GM18519 (cell line): ENCODE measurements at regions not wholly inside any gene's neighbourhood (a gene's known extent, or its start where the extent isn't known, plus 50 kb on each side); places are given as distances from the start of the nearest gene placed in this dataset.
"Not testable (repeated sequence)": the region's sequence is repeated elsewhere in the genome, so short reads cannot be mapped to it uniquely, and the experiment has no call there.

ENCODE experiments used
- ATAC-seq: cut with Tn5 transposase; IDR thresholded peaks from one replicate; pipeline ENCODE4 v1.9.1; 2021; ENCODE audit warnings: mild to moderate bottlenecking, moderate library complexity; ENCODE audit not compliant: unreplicated experiment, low FRiP score

DNA sequence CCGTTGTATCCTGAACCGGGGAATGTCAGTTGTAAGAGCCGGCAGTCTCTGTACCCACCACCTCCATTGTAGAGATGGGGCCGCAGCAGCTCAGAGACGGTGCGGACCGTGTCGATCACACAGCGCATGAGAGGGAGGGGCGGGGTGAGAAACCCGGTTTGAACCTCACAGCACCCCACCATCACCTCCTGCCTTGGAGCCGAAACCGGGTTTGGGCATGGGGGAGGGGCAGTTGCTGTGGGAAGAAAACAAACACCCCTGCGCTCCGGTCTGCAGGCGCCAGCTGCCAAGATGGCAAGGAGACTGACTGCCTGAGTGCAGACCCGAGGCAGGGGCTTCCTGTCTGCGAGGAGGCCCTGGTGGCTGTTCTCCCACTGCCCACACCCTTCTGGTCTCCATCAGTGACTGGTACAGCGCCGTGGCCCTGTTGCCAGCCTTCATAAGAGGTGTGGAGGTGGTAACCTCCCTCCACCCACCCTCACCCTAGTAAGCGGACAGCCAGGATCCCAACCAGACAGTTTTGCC, 69.2 kb upstream of the SSBP3 start:
- ATAC-seq = no peak

DNA sequence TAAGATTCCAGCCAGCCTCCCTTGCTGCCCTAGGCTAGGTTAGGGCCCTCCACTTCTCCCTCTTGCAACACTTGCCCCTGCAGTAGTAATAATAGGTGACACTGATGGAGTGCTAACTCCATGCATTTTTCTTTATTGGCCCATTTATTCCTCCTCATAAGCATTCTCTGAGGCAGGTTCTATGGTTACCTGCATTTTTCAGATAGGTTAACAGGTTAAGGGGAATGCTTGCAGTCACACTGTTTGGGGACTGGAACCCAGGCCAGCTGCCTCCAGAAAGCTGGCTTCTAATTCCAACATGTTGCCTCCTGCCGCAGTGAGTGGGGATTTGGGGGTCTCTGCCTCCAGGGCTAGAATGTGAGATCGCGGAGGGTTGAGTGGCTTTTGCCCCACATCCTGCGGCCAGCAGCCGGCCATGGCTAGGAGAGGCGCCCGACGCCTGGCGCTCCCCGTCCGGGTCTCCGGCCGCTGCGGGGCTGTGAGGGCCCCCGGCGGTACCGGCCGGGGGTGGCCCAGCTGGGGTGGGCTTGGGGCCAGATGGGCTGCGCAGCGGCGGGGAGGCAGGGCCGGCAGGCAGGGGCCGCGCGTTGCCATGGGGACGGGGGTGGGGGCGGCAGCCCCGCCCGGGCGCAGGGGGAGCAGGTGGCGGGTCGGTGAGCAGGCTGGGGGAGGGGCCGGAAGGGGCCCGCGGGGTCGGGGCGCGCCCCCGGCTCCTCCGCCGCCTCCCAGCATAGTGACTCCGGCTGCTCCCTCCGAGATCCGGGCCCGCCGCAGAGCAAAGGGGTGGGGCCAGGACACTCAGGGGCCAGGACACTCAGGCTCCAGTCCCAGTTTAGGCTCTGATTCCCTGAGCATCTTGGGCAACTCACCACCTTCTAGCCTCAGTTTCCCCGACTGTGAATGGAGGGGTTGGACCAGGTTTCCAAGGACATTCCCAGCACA, 68.4 kb upstream of the SSBP3 start:
- no peak for ATAC-seq

DNA sequence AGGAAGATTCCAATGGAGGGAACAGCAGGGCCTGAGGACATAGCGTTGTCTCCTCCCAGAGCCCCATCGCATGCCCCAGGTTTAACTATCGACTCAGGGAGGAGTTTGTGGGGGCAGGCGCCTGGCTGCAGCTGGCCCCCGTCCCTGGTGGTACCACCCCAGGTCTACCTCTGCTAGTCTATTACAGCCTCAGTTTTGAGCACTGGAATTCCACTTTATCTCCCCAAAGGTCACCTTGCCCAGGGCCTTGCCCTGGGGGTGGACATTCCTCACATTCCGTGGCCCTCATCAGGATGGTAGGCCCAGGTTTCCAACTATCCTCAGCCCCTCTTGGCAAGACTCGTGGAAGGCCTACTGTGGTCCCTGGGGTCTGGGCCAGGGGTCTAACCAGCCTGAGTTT, 65.4 kb upstream of the SSBP3 start:
- no peak for ATAC-seq

DNA sequence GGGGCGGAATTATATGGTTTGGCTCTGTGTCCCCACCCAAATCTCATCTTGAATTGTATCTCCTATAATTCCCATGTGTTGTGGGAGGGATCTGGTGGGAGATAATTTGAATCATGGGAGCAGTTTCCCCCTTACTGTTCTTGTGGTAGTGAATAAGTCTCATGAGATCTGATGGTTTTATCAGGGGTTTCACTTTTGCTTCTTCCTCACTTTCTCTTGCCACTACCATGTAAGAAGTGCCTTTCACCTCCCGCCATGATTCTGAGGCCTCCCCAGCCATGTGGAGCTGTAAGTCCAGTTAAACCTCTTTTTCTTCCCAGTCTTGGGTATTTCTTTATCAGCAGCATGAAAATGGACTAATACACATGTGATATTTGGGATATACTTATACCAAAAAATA, 63.2 kb upstream of the SSBP3 start:
- ATAC-seq = not testable (repeated sequence)

DNA sequence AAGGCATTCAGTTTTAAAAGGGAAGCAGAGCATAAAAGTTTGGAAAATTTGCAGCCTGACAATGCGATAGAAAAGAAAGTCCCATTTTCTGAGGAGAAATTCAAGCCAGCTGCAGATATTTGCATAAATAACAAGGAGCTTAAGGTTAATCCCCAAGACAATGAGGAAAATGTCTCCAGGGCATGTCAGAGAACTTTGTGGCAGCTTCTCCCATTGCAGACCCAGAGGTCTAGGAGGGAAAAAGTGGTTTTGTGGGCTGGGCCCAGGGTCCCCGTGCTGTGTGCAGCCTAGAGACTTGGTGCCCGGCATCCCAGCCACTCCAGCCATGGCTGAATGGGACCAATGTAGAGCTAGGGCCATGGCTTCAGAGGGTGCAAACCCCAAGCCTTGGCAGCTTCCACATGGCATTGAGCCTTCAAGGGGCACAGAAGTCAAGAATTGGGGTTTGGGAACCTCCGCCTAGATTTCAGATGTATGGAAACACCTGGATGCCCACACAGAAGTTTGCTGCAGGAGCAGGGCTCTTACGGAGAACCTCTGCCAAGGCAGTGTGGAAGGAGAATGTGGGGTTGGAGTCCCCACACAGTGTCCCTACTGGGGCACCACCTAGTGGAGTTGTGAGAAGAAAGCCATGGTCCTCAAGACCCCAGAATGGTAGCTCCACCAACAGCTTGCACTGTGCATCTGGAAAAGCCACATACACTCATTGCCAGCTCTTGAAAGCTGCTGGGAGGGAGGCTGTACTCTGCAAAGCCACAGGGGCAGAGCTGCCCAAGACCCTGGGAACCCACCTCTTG, 62.3 kb upstream of the SSBP3 start:
- not testable (repeated sequence) for ATAC-seq

DNA sequence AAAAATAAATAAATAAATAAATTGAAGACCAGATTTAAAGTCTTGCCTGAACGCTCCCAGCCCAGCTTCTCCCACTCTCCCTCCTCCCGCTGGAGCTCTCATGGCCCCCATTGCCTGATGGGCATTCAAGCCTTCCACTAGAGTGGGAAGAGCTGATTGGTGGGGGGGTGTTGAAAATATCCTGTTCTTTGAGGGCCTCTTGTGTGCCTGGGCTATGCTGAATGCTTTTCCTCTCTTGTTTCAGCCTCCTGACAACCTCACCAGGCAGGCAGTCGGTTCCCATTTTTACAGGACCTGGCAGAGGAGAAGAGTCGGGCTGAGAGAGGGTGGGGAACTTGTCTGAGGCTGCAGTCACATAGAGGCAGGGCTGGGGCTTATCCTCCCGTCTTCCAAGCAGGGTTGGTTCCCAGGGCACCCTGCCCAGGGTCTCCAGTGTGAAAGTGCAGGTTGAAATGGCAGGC, 59.2 kb upstream of the SSBP3 start:
- no peak for ATAC-seq

DNA sequence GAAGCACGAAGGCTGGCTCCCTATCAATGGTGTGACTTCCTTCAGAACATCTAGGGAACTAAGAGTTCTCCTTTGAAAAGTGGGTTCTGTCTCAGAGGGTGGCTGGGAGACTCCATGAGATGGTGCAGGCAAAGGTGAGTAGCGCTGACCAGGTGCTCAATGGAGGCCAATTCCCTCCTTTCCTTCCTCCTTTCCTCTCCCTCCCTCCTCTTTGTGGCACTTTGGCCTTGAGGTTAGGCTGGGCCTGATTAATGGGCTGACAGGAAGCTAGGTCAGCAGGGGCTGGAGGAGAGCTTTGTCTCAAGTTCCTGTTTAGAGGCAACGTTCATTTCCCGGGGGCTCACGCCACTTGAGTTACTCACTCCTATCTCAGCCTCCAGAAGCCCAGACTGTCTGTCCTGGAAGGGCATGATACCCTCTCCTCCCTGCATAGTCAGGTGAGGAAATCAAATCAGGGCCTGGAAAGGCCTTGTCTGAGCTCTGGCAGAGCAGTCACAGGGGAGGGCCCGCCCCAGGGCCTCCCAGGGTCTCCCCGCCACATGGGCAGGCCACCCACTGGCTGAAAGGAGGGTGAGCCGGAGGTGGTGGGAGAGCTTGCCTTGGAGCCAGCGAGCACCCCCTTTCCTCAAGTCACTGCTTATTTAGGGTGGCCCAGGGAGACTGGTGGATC, 58.4 kb upstream of the SSBP3 start:
- ATAC-seq = no peak

DNA sequence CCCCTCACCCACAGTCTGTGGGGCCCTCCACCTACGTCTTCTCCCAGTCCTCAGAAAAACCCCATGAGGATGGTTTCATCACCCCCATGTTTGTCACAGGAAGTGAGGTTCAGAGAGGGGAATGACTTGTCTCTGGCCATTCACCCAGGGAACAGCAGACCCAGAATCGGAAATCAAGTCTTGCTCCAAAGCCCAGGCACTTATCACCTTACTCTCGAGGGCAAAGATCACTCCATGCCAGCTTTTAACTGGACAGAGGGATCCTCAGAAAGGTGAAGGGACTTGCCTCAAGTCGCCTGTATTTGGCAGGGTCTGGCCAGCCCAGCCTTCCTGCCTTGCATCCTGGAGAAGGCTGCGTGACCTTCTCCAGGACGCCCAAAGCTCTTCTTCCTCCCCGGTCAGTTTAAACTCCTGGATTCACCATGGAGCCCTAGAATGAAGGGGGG, 57.9 kb upstream of the SSBP3 start:
- ATAC-seq = no peak

DNA sequence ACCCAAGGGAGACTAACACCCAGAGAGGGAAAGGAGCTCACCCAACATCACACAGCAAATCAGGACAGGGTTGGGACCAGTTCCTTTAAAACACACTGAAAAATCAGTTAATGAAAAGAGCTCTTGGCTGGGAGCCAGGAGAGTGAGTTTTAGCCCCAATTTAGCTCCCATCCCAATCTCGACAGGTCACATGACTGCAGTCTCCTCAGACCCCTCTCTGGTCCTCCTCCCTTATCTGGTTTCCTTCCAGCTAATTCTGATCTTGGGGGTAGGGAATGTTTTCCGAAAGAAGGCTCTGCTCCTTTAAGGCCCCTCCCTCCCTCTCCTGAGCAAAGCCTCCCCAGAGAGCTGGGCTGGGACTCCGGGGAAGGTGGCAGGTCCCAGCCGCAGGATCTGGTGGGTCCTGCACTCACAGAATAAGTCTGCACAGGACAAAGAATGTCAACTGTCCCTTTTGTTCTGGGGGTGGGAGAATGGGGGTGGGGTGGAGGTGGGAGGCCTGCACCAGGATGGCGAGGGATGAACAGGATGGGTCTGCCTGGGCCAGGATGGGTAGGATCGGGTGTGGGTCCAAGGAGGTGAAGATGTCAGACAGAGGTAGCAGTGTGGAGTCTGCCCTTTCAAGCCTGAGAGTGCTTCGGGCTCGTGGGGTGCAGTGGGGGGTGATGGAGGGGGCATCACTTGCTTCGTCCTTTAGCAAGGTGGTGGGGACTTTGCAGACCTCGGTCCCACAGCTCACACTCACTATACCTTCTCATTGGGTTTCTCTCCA, 57.3 kb upstream of the SSBP3 start:
- no peak for ATAC-seq

DNA sequence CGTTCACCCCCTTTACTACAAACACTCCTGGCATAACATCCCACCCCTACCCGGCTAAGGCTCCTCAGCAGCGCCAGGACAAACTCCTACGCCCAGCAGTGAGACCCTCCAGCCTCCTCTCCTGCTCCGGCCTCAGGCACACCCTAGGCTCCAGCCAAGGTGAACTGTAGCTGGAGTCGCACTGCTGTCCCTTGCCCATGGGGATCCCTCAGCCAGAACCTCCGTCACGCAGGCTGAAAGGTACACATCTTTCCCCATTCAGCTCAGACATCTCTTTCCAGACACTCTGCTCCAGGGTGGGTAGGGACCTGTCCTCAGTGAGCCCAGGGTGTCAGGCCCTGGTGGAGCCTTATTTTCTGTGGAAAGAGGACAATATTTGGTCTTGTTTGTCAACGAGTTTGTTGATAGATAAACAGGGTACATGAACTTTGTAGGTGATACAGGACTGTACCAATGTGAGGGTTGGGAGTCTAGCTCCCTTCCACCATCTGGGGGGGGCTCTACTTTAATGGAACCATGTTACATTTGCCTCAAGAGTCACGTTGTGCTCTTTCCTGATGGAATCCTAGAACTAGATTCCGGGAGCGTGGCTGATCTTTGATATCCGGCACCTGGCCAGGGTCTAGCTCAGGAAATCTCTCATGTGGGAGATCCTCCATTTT, 56.5 kb upstream of the SSBP3 start:
- ATAC-seq = no peak

DNA sequence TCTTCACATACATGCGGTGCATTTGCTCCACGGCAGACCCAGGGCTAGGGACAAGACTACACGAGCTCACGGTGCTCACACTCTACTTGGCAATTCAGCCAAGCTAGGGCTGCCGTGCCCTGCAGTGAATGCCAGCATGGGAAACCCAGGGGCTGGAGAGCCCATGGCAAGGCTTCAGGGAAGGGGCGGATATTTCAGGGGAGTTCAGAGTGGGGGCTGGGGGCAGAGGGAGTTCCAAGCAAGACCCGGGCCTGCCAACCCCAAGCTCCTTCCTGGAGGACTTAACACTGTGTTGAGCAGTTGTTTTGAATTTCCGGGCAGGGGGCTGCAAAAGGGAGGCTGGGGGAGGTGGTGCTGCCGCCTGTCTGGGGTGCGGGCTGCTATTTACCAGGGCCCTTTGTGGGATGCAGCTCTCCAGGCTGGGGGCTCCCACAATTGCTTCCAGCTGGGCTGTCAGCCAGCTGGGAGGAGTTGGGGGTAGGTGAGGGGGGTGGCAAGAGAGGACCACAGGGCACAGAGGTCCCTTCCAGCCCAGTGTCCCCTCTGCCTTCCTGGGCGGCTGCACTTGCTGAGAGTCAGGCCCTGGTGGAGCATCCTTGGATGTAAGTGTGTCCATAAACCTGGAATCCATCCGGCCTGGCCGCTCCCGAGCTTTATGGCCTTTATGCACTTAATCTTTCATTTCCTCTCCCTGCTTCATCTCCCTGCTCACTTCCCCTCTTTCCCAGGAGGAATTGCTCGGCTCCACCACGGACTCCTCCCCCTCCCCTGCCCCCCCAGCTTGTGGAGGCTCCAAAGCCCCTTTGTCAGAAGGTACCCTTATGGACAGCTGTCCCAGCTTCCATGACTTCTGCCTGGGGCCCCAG, 55.8 kb upstream of the SSBP3 start:
- ATAC-seq = no peak

DNA sequence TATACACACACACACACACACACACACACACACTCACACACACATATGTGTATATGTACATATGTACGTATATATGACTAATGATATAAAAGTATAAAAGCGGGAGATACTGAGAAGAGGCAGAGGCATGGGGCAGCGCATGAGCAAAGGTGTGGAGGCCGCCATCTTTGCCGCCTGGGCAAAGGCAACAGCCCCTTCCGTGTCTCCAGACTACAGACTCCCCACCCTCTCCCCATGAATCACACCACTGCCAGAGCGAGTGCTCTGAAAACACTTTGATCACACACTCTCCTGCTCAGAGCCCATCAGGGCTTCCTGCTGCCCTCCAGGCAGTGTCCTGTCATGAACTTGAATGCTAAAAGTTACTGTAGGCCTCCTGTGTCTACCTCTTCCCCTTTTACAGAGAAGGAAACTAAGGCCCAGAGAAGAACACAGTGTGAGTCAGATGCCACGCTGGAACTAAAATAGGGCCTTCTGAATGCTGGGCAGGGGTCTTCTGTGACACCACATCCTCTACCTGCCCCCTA, 54.7 kb upstream of the SSBP3 start:
- ATAC-seq = no peak

DNA sequence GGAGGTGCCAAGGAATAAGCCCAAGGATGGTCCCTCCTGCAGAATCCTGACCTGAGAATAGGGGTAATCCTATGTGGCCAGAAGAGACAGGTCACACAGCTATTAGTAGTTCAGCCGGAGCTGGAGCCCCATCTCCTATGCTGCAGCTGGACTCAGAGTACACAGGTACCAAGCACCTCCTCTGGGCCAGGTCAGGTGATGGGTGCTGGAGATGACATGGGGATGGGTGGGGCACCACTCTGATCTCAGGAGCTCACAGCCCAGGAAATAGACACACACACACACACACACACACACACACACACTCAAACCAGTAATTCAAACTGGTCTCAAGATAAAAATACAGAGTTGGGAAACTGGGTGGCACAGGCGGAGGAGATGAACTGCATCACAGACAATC, 54.2 kb upstream of the SSBP3 start:
- ATAC-seq = no peak

DNA sequence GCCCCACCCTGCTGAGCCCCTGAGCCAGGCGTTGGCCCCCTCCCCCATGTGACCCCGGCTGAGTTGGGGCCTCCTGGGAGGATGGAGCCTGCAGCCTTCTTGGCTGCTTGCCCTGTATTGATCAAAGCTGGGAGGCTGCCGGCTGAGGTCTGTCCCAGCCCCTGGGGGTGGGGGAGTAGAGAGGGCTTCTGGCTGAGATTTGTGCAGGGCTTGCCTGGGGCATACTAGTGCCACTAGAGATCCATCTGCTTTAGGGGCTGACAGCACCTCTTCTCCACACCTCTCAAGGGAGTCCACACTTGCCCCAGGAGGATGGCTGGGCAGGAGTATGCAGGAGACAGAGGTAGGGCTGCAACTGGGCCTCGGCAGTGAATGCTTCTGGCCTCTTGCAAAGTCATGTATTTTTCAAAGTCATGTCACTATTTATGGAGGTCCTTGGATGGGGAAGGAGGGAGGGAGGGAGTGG, 53.6 kb upstream of the SSBP3 start:
- ATAC-seq = no peak

DNA sequence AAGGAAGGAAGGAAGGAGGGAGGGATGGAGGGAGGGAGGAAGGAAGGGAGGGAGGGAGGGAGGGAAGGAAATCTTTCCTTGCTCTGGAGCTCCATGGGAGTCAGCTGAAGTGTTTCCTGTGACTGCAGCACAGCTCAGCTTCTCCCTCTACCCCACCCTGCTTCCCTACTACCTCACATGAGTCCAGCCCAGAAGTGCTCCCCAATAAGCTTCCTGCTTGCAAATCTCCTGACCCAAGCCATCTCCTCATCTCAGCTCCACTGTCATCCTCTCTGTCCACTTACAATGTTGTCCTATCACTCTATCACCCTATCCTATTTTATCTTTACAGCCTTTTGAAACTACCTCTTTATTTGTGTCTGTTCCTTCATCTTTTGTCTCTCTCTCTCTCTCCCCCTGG, 52.9 kb upstream of the SSBP3 start:
- ATAC-seq = no peak

DNA sequence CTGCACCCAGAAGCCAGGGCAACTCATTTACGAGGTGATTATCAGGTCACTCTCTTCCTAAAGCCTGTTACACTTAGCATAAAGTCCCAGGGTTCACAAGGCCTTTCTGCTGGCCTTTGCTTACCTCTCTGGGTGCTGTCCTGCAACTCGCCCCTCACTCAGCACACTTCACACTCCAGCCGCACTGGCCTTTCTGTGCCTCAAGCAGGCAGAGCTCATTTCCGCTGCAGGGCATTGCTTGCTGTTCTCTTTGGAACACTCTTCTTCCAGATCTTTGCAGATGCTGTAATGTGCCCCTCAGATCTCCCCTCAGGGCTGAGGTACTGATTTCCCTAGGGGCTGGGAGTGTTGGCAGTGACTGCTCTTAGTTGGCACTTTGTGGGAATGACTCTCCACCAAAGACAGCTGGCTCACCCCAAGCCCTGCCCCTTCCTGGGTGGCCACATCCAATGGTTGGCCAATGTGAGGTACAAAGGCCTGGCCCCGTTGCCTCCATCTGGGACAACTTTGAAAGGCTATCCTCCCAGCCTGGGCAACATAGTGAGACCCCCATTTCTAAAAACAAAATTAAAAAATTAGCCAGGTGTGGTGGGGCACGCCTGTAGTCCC, 50.8 kb upstream of the SSBP3 start:
- no peak for ATAC-seq

DNA sequence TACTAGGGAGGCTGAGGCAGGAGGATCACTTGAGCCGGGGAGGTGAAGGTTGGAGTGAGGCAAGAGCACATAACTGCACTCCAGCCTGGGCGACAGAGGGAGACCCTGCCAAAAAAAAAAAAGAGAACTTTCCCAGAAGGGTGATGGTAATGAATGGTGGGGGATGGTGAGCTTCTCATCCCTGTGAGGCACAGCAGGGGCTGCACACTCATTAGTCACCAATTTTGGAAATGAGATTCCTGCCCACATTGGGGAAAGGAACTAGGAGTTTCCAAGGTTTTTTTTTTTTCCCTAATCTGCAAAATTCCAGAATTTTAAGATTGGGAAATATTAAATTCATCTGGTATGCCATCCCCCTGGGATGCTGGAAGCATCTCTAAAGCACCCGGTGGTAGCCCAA, 50.2 kb upstream of the SSBP3 start:
- ATAC-seq = no peak
